HCT116 (cell line): ENCODE measurements at regions not wholly inside any gene's neighbourhood (a gene's known extent, or its start where the extent isn't known, plus 50 kb on each side); places are given as distances from the start of the nearest gene placed in this dataset.

Experiments
- ATAC-seq: fragments of 200-7000 bp; cut with Tn5 transposase; 2 replicates; pipeline ENCODE4 v1.9.1; 2020; ENCODE audit warnings: mild to moderate bottlenecking, moderate library complexity
- BruUV-seq: library from RNA; stranded (reverse); fragments of 400-500 nt; replicated peaks from 2 replicates; lab custom pipeline; 2021; lab: Mats Ljungman, UMichigan
- CTCF ChIA-PET: fragments of 300-600 bp; sonication (Branson Sonifier 250); formaldehyde crosslinking; loops from one replicate; lab custom pipeline; 2021; ENCODE audit warnings: antibody characterized with exemption; lab: Charles Lee
- POLR2A ChIA-PET: fragments of 300-600, 350-600 bp; sonication (Branson Sonifier 250); formaldehyde crosslinking; loops from one replicate; lab custom pipeline; 2021; ENCODE audit warnings: antibody characterized with exemption; lab: Charles Lee
- RAD21 ChIA-PET, 2 experiments: fragments of 300-600 bp; sonication (Branson Sonifier 250); formaldehyde crosslinking; loops; one replicate each; lab custom pipeline; 2023; ENCODE audit warnings: low total read pairs in 2 of 2; ENCODE audit not compliant: uncharacterized antibody in 2 of 2, unreplicated experiment in 2 of 2, low non-redundant PET in 1 of 2; lab: Charles Lee
- DNase-seq: peaks from one replicate; pipeline ENCODE4 v3.0.0-alpha.2; 2010; ENCODE audit warnings: low read depth, low spot score
- H2AFZ ChIP-seq: fragments of 200-600 bp; shearing (Covaris generic), sonication (generic); 2 replicates; pipeline ENCODE4 v1.6.1; 2017; ENCODE audit warnings: low read depth, mixed run types, mixed read lengths, antibody characterized with exemption, low read length; ENCODE audit not compliant: poor library complexity, severe bottlenecking
- H3K27ac ChIP-seq: 2 replicates; pipeline ENCODE4 v1.5.1; 2012; ENCODE audit warnings: low read depth, low read length
- H3K27me3 ChIP-seq: fragments of 200-600 bp; sonication (generic); 2 replicates; pipeline ENCODE4 v1.6.1; 2016; ENCODE audit warnings: mixed run types, low read length, mixed read lengths; ENCODE audit not compliant: insufficient read depth
- H3K36me3 ChIP-seq, 2 experiments: fragments of 200-500 bp in 1 of 2; fragments of 200-600 bp in 1 of 2; sonication (Bioruptor generic) in 1 of 2; sonication (generic) in 1 of 2; 2 replicates each; pipeline versions ENCODE4 v1.5.1 to v1.6.1; 2014 to 2016; ENCODE audit warnings: low read length in 2 of 2, inconsistent platforms in 1 of 2, mixed read lengths in 1 of 2, mixed run types in 1 of 2; ENCODE audit not compliant: insufficient read depth in 2 of 2, control insufficient read depth in 1 of 2
- H3K4me1 ChIP-seq, 2 experiments: fragments of 200-600 bp in 1 of 2; sonication (generic) in 1 of 2; 2 replicates each; pipeline versions ENCODE4 v1.5.1 to v1.6.1; 2012 to 2017; ENCODE audit warnings: low read length in 2 of 2, inconsistent platforms in 1 of 2, mild to moderate bottlenecking in 1 of 2, mixed read lengths in 1 of 2, mixed run types in 1 of 2, moderate library complexity in 1 of 2; ENCODE audit not compliant: insufficient read depth in 2 of 2, control insufficient read depth in 1 of 2
- H3K4me2 ChIP-seq: fragments of 200-600 bp; sonication (generic); 2 replicates; pipeline ENCODE4 v1.6.1; 2017; ENCODE audit warnings: mixed run types, low read length, mixed read lengths
- H3K4me3 ChIP-seq, 2 experiments: fragments of 200-600 bp in 1 of 2; sonication (generic) in 1 of 2; replicated peaks in 1 of 2; 2 replicates each; pipeline ENCODE4 v1.5.1; 2011 to 2016; ENCODE audit warnings: low read length in 2 of 2, control low read depth in 1 of 2, low read depth in 1 of 2, mild to moderate bottlenecking in 1 of 2, mixed read lengths in 1 of 2, mixed run types in 1 of 2
- H3K79me2 ChIP-seq: fragments of 200-600 bp; sonication (generic); 2 replicates; pipeline ENCODE4 v1.6.1; 2017; ENCODE audit warnings: mild to moderate bottlenecking, mixed run types, low read length, moderate library complexity, mixed read lengths; ENCODE audit not compliant: insufficient read depth
- H3K9ac ChIP-seq: fragments of 200-600 bp; sonication (generic); 2 replicates; pipeline ENCODE4 v1.6.1; 2016; ENCODE audit warnings: low read length, mixed read lengths
- H3K9me2 ChIP-seq: fragments of 200-600 bp; sonication (generic), shearing (Covaris generic); 2 replicates; pipeline ENCODE4 v1.6.1; 2017; ENCODE audit warnings: mixed run types, mild to moderate bottlenecking, moderate library complexity; ENCODE audit not compliant: insufficient read depth
- H3K9me3 ChIP-seq, 2 experiments: fragments of 200-500 bp in 1 of 2; fragments of 200-600 bp in 1 of 2; sonication (Bioruptor generic) in 1 of 2; sonication (generic) in 1 of 2; 2 replicates each; pipeline ENCODE4 v1.6.1; 2014 to 2017; ENCODE audit warnings: low read length in 2 of 2, mixed read lengths in 2 of 2, inconsistent platforms in 1 of 2, low read depth in 1 of 2, mild to moderate bottlenecking in 1 of 2, mixed run types in 1 of 2, moderate library complexity in 1 of 2; ENCODE audit not compliant: control insufficient read depth in 1 of 2, insufficient read depth in 1 of 2
- H4K20me1 ChIP-seq: fragments of 200-600 bp; sonication (generic), shearing (Covaris generic); 2 replicates; pipeline ENCODE4 v1.6.1; 2017; ENCODE audit warnings: mixed run types, mild to moderate bottlenecking, moderate library complexity; ENCODE audit not compliant: insufficient read depth
- CBX3 ChIP-seq: IDR thresholded peaks from 2 replicates; pipeline ENCODE4 v1.6.1; 2012; ENCODE audit warnings: low read depth
- CEBPB ChIP-seq: IDR thresholded peaks from 2 replicates; pipeline ENCODE4 v1.6.1; 2012; ENCODE audit warnings: low read depth
- EGR1 ChIP-seq: IDR thresholded peaks from 2 replicates; pipeline ENCODE4 v1.6.1; 2012; ENCODE audit warnings: low read depth
- ELF1 ChIP-seq: IDR thresholded peaks from 2 replicates; pipeline ENCODE4 v1.6.1; 2012; ENCODE audit warnings: low read depth, borderline replicate concordance
- EZH2phosphoT487 ChIP-seq: fragments of 200-600 bp; IDR thresholded peaks from 2 replicates; pipeline ENCODE4 v1.6.1; 2018; ENCODE audit warnings: antibody characterized with exemption, borderline replicate concordance
- POLR2A ChIP-seq: IDR thresholded peaks from 2 replicates; pipeline ENCODE4 v1.7.0; 2011; ENCODE audit warnings: borderline replicate concordance; ENCODE audit not compliant: insufficient read depth, insufficient read length; ENCODE audit errors: extremely low read depth
- POLR2AphosphoS5 ChIP-seq: IDR thresholded peaks from 2 replicates; pipeline ENCODE4 v1.6.1; 2011; ENCODE audit warnings: mild to moderate bottlenecking, low read depth, low read length, moderate library complexity
- SP1 ChIP-seq: IDR thresholded peaks from 2 replicates; pipeline ENCODE4 v1.6.1; 2012; ENCODE audit warnings: low read depth
- SRF ChIP-seq: IDR thresholded peaks from 2 replicates; pipeline ENCODE4 v1.6.1; 2012; ENCODE audit warnings: low read depth
- YY1 ChIP-seq: IDR thresholded peaks from 2 replicates; pipeline ENCODE4 v1.6.1; 2011; ENCODE audit warnings: low read length, low read depth, moderate library complexity, mild to moderate bottlenecking; ENCODE audit not compliant: insufficient replicate concordance; ENCODE audit errors: extremely low read depth
- ZNF274 ChIP-seq: fragments of 200-500 bp; sonication (Bioruptor generic); IDR thresholded peaks from 2 replicates; pipeline ENCODE4 v1.6.1; 2014; ENCODE audit warnings: mild to moderate bottlenecking, low read depth, low read length, inconsistent platforms
- intact Hi-C: fragments of 100-400 bp; cut with micrococcal nuclease; formaldehyde crosslinking; loops from 2 replicates; pipeline ENCODE4 v1.10.0; 2022
- TF ChIP-seq, protein P1 (sequence below): IDR thresholded peaks from 2 replicates; pipeline ENCODE4 v1.6.1; 2011; ENCODE audit warnings: mild to moderate bottlenecking, low read length, moderate library complexity; ENCODE audit not compliant: insufficient replicate concordance; ENCODE audit errors: extremely low read depth
- TF ChIP-seq, protein P2 (sequence below), 3 experiments: fragments of 200-600 bp in 1 of 3; sonication (generic) in 1 of 3; IDR thresholded peaks in 2 of 3; conservative IDR thresholded peaks in 1 of 3; 2 replicates each; pipeline ENCODE4 v1.5.1; 2012 to 2017; ENCODE audit warnings: low read depth in 2 of 3, low read length in 2 of 3, antibody characterized with exemption in 1 of 3, borderline replicate concordance in 1 of 3, control low read depth in 1 of 3, mild to moderate bottlenecking in 1 of 3, mixed read lengths in 1 of 3, mixed run types in 1 of 3, moderate library complexity in 1 of 3; ENCODE audit not compliant: insufficient read depth in 1 of 3
- TF ChIP-seq, protein P3 (sequence below): IDR thresholded peaks from 2 replicates; pipeline ENCODE4 v1.6.1; 2012; ENCODE audit warnings: low read depth

- Histone ChIP-seq H3K4me3 (no peak overlapping the region), H3K36me3 (no peaks in the 10 kb centered on the region), H3K9me3 (no peaks in the 10 kb centered on the region), H3K4me2 (no peak overlapping the region), H3K9me2 (no peaks in the 10 kb centered on the region), H3K27me3 (no peaks in the 10 kb centered on the region), H3K4me1 (no peaks in the 10 kb centered on the region), H4K20me1 (no peaks in the 10 kb centered on the region), H2AFZ (no peak overlapping the region), H3K27ac (no peak overlapping the region), H3K9ac (no peak overlapping the region), H3K79me2 (no peaks in the 10 kb centered on the region)
- TF ChIP-seq EZH2phosphoT487 (no peak), SRF (no peak), POLR2AphosphoS5 (no peak), CBX3 (no peak), SP1 (no peak), ZNF274 (no peak), CEBPB (no peak), POLR2A (no peak), ELF1 (no peak), EGR1 (no peak), YY1 (no peak)
- TF ChIP-seq, protein P1, sequence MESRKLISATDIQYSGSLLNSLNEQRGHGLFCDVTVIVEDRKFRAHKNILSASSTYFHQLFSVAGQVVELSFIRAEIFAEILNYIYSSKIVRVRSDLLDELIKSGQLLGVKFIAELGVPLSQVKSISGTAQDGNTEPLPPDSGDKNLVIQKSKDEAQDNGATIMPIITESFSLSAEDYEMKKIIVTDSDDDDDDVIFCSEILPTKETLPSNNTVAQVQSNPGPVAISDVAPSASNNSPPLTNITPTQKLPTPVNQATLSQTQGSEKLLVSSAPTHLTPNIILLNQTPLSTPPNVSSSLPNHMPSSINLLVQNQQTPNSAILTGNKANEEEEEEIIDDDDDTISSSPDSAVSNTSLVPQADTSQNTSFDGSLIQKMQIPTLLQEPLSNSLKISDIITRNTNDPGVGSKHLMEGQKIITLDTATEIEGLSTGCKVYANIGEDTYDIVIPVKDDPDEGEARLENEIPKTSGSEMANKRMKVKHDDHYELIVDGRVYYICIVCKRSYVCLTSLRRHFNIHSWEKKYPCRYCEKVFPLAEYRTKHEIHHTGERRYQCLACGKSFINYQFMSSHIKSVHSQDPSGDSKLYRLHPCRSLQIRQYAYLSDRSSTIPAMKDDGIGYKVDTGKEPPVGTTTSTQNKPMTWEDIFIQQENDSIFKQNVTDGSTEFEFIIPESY, result no peak
- TF ChIP-seq, protein P2, sequence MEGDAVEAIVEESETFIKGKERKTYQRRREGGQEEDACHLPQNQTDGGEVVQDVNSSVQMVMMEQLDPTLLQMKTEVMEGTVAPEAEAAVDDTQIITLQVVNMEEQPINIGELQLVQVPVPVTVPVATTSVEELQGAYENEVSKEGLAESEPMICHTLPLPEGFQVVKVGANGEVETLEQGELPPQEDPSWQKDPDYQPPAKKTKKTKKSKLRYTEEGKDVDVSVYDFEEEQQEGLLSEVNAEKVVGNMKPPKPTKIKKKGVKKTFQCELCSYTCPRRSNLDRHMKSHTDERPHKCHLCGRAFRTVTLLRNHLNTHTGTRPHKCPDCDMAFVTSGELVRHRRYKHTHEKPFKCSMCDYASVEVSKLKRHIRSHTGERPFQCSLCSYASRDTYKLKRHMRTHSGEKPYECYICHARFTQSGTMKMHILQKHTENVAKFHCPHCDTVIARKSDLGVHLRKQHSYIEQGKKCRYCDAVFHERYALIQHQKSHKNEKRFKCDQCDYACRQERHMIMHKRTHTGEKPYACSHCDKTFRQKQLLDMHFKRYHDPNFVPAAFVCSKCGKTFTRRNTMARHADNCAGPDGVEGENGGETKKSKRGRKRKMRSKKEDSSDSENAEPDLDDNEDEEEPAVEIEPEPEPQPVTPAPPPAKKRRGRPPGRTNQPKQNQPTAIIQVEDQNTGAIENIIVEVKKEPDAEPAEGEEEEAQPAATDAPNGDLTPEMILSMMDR (IDR thresholded peaks at IDR 0.05 in 2 of 3, conservative IDR thresholded peaks at IDR 0.05 in 1 of 3; ENCODE audit: borderline replicate concordance in 1 of 3, insufficient read depth in 1 of 3, low read depth in 2 of 3, low read length in 2 of 3), result no peak
- TF ChIP-seq, protein P3, sequence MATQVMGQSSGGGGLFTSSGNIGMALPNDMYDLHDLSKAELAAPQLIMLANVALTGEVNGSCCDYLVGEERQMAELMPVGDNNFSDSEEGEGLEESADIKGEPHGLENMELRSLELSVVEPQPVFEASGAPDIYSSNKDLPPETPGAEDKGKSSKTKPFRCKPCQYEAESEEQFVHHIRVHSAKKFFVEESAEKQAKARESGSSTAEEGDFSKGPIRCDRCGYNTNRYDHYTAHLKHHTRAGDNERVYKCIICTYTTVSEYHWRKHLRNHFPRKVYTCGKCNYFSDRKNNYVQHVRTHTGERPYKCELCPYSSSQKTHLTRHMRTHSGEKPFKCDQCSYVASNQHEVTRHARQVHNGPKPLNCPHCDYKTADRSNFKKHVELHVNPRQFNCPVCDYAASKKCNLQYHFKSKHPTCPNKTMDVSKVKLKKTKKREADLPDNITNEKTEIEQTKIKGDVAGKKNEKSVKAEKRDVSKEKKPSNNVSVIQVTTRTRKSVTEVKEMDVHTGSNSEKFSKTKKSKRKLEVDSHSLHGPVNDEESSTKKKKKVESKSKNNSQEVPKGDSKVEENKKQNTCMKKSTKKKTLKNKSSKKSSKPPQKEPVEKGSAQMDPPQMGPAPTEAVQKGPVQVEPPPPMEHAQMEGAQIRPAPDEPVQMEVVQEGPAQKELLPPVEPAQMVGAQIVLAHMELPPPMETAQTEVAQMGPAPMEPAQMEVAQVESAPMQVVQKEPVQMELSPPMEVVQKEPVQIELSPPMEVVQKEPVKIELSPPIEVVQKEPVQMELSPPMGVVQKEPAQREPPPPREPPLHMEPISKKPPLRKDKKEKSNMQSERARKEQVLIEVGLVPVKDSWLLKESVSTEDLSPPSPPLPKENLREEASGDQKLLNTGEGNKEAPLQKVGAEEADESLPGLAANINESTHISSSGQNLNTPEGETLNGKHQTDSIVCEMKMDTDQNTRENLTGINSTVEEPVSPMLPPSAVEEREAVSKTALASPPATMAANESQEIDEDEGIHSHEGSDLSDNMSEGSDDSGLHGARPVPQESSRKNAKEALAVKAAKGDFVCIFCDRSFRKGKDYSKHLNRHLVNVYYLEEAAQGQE, result no peak
- intact Hi-C loops, result loop anchor here (5.0 to 10.0 kb wide), 2 partner anchors 227 to 954 kb away; no protein-coding TSS in a partner anchor
- ChIA-PET POLR2A (no interaction called here), CTCF (interaction anchor here (1.2 to 4.0 kb wide), 2 partner anchors 129 to 541 kb away, joined by 4 to 53 read pairs; no protein-coding TSS in a partner anchor), RAD21 (no interaction called here)
- no TSS peak for BruUV-seq
- ATAC-seq (no peak), DNase-seq (no peak)
These were observed 146.4 kb downstream of the RPS12 start for GRCh38 chr6:132960720-132961119.
